Left ventricle myocardium inferior (tissue), 1 donor: ENCODE measurements at regions not wholly inside any gene's neighbourhood (a gene's known extent, or its start where the extent isn't known, plus 50 kb on each side); places are given as distances from the start of the nearest gene placed in this dataset.

ENCODE experiments used
- DNase-seq: peaks from one replicate; pipeline ENCODE4 v3.0.0-alpha.2; 2020
- H3K27ac ChIP-seq: fragments of 200-600 bp; replicated peaks from 2 replicates; pipeline ENCODE4 v1.8.0; 2021
- H3K27me3 ChIP-seq: fragments of 200-600 bp; 2 replicates; pipeline ENCODE4 v1.8.0; 2021; ENCODE audit warnings: low read depth
- H3K36me3 ChIP-seq: fragments of 200-600 bp; 2 replicates; pipeline ENCODE4 v1.8.0; 2021
- H3K4me1 ChIP-seq: fragments of 200-600 bp; 2 replicates; pipeline ENCODE4 v1.8.0; 2021
- H3K4me3 ChIP-seq: fragments of 200-600 bp; 2 replicates; pipeline ENCODE4 v1.8.0; 2021; ENCODE audit warnings: mild to moderate bottlenecking, moderate library complexity
- H3K9me3 ChIP-seq: fragments of 200-600 bp; replicated peaks from 2 replicates; pipeline ENCODE4 v1.8.0; 2021
- CTCF ChIP-seq: fragments of 200-600 bp; IDR thresholded peaks from 2 replicates; pipeline ENCODE4 v1.8.0; 2021; ENCODE audit warnings: antibody characterized with exemption, mild to moderate bottlenecking, borderline replicate concordance
- intact Hi-C: fragments of 100-400 bp; cut with micrococcal nuclease; formaldehyde crosslinking; loops from one replicate; pipeline ENCODE4 v1.11.0; 2022
- donor health status: DM: no; HTN: yes; CAD: no; lungs with severe emphysema.

GRCh38 chr11:115712296-115712695, 208.1 kb upstream of the CADM1 start:
- no peak for TF ChIP-seq CTCF
- Histone ChIP-seq H3K27me3 (peaks cover 43% of the 10 kb centered on the region), H3K36me3 (no peaks in the 10 kb centered on the region), H3K9me3 (no peaks in the 10 kb centered on the region), H3K4me3 (no peak overlapping the region), H3K4me1 (no peaks in the 10 kb centered on the region), H3K27ac (no peak overlapping the region)
- DNase-seq = no peak
- intact Hi-C loops = no loop called here

DNA sequence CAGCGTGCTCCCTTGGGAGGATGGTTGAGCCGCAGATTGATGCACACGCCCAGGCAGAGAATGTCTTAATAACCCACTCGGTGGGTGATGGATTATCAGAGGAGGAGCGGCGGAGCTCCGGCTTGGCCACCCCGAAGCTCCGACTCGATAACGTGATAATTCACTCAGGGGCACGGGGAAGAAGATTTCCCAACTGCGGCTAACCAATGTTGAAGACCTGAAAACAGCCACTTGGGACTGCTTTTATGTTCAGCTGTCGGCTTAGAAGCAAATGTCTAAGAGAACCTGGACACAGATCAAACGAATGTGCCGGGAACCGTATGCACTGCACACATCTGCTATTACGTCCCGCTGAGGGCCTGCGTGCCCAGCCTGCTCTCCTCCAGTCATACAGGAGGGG, 206.8 kb upstream of the CADM1 start:
- peaks cover 31% of the 10 kb centered on the region for H3K27me3 ChIP-seq
- H3K36me3 ChIP-seq = no peaks in the 10 kb centered on the region
- no peak for TF ChIP-seq CTCF
- intact Hi-C loops = no loop called here
- no peak overlapping the region for H3K27ac ChIP-seq
- H3K9me3 ChIP-seq = no peaks in the 10 kb centered on the region
- no peak overlapping the region for H3K4me3 ChIP-seq
- DNase-seq = no peak
- no peaks in the 10 kb centered on the region for H3K4me1 ChIP-seq

DNA sequence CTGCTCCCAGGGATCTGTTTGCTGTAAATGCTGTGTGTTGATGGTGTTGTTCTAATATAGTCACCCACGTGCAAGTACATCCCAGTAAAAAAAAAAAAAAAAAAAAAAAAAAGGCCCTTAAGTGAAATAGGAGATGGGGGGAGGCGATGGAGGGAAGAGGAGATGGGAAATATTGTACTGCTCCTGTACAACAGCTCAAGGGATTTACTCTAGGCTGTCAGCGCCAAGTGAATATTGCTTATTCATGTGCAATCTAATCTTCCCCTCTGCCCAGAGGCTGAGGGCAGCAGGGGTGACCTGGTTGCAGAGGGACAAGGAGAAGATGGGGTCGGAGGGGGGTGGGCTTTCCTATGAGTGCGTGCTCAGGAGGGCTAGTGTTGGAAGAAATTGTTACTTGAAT, 206.2 kb upstream of the CADM1 start:
- H3K9me3 ChIP-seq = no peaks in the 10 kb centered on the region
- no peaks in the 10 kb centered on the region for H3K4me1 ChIP-seq
- H3K4me3 ChIP-seq = no peak overlapping the region
- intact Hi-C loops = no loop called here
- no peaks in the 10 kb centered on the region for H3K36me3 ChIP-seq
- H3K27ac ChIP-seq = no peak overlapping the region
- no peak for DNase-seq
- peaks cover 27% of the 10 kb centered on the region for H3K27me3 ChIP-seq
- no peak for TF ChIP-seq CTCF

DNA sequence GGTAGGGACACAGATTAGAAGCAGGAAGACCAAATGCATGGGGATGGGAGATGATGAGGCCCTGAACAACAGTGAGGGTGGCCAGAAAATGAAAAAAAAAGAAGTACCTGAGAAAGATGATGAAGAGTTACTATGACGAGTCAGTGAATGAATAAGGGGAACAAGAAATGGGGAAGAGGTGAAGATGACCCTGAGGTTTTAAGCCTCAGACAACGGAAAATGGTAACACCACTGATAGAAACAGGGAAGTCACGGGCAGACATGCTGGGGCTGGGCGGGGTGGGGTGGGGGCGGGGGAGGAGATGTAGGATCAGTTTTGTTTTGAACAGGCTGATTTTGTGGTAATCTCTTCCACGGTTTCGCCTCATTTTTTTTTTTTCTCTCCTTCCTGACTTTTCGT, 205.1 kb upstream of the CADM1 start:
- H3K27ac ChIP-seq = no peak overlapping the region

GRCh38 chr11:115707180-115707905, 203.1 kb upstream of the CADM1 start:
- no peak for TF ChIP-seq CTCF
- H3K36me3 ChIP-seq = no peaks in the 10 kb centered on the region
- no peak for DNase-seq
- no peaks in the 10 kb centered on the region for H3K4me1 ChIP-seq
- H3K27ac ChIP-seq = no peak overlapping the region
- H3K27me3 ChIP-seq = peaks cover 21% of the 10 kb centered on the region
- H3K4me3 ChIP-seq = no peak overlapping the region
- no peaks in the 10 kb centered on the region for H3K9me3 ChIP-seq
- intact Hi-C loops = no loop called here

More for the DNA sequence above, 205.1 kb upstream of the CADM1 start:
- Histone ChIP-seq H3K27me3 (peaks cover 21% of the 10 kb centered on the region), H3K4me1 (no peaks in the 10 kb centered on the region), H3K36me3 (no peaks in the 10 kb centered on the region), H3K9me3 (no peaks in the 10 kb centered on the region), H3K4me3 (no peak overlapping the region)
- no peak for DNase-seq
- TF ChIP-seq CTCF = no peak
- intact Hi-C loops = no loop called here
